Neural cell (in vitro differentiated cells): ENCODE measurements at regions not wholly inside any gene's neighbourhood (a gene's known extent, or its start where the extent isn't known, plus 50 kb on each side); places are given as distances from the start of the nearest gene placed in this dataset.

Experiments
- H2AFZ ChIP-seq: fragments of 200-600, 300-800 bp; sonication (generic), shearing (Covaris generic); 2 replicates; pipeline ENCODE4 v1.6.0; 2014; ENCODE audit warnings: low read depth, mild to moderate bottlenecking, antibody characterized with exemption, low read length, moderate library complexity
- H3F3A ChIP-seq: fragments of 200-600 bp; shearing (Covaris generic); 2 replicates; pipeline ENCODE4 v1.6.1; 2016; ENCODE audit warnings: mild to moderate bottlenecking, moderate library complexity, mixed read lengths, antibody characterized with exemption, low read length; ENCODE audit not compliant: insufficient read depth, poor library complexity, severe bottlenecking
- H3K27ac ChIP-seq: fragments of 200-600, 300-800 bp; sonication (generic), shearing (Covaris generic); 2 replicates; pipeline ENCODE4 v1.5.1; 2014; ENCODE audit warnings: mild to moderate bottlenecking, low read length, moderate library complexity
- H3K27me3 ChIP-seq: fragments of 300-800, 200-600 bp; sonication (generic), shearing (Covaris generic); 2 replicates; pipeline ENCODE4 v1.6.0; 2014; ENCODE audit warnings: mild to moderate bottlenecking, low read depth, low read length, moderate library complexity; ENCODE audit not compliant: insufficient read depth
- H3K36me3 ChIP-seq: fragments of 300-800, 200-600 bp; sonication (generic), shearing (Covaris generic); 2 replicates; pipeline ENCODE4 v1.5.1; 2014; ENCODE audit warnings: mild to moderate bottlenecking, antibody characterized with exemption, low read length, moderate library complexity; ENCODE audit not compliant: insufficient read depth
- H3K4me2 ChIP-seq: fragments of 300-800, 200-600 bp; sonication (generic), shearing (Covaris generic); 2 replicates; pipeline ENCODE4 v1.6.0; 2014; ENCODE audit warnings: mild to moderate bottlenecking, low read length
- H3K4me3 ChIP-seq: fragments of 300-800, 200-600 bp; sonication (generic), shearing (Covaris generic); 2 replicates; pipeline ENCODE4 v1.5.1; 2014; ENCODE audit warnings: mild to moderate bottlenecking, low read length, moderate library complexity
- H3K79me2 ChIP-seq: fragments of 200-600 bp; shearing (Covaris generic); replicated peaks from 2 replicates; pipeline ENCODE4 v1.6.0; 2014; ENCODE audit warnings: mild to moderate bottlenecking, low read length, moderate library complexity; ENCODE audit not compliant: insufficient read depth
- H3K9ac ChIP-seq: fragments of 300-800, 200-600 bp; sonication (generic), shearing (Covaris generic); 2 replicates; pipeline ENCODE4 v1.6.1; 2016; ENCODE audit warnings: mild to moderate bottlenecking, low read length, mixed read lengths
- H3K9me2 ChIP-seq: fragments of 200-600 bp; shearing (Covaris generic); 2 replicates; pipeline ENCODE4 v1.6.1; 2016; ENCODE audit warnings: mild to moderate bottlenecking, low read length, mixed read lengths; ENCODE audit not compliant: insufficient read depth
- H3K9me3 ChIP-seq: fragments of 200-600, 300-800 bp; sonication (generic), shearing (Covaris generic); 2 replicates; pipeline ENCODE4 v1.6.1; 2016; ENCODE audit warnings: mild to moderate bottlenecking, mixed run types, low read length, moderate library complexity, mixed read lengths
- H4K20me1 ChIP-seq: fragments of 200-600 bp; shearing (Covaris generic); 2 replicates; pipeline ENCODE4 v1.6.1; 2016; ENCODE audit warnings: mild to moderate bottlenecking, mixed run types; ENCODE audit not compliant: insufficient read depth
- EP300 ChIP-seq: fragments of 450-650 bp; conservative IDR thresholded peaks from 2 replicates; pipeline ENCODE4 v1.6.1; 2014; ENCODE audit warnings: antibody characterized with exemption, mild to moderate bottlenecking, moderate library complexity; ENCODE audit not compliant: poor library complexity, severe bottlenecking
- EZH2 ChIP-seq: fragments of 200-600, 300-800 bp; shearing (Covaris generic), sonication (generic); IDR thresholded peaks from 2 replicates; pipeline ENCODE4 v1.6.1; 2014; ENCODE audit warnings: antibody characterized with exemption, low read length, borderline replicate concordance, mild to moderate bottlenecking; ENCODE audit not compliant: insufficient read depth, poor library complexity, severe bottlenecking
- MXI1 ChIP-seq: fragments of 450-650 bp; conservative IDR thresholded peaks from 2 replicates; pipeline ENCODE4 v1.6.1; 2014; ENCODE audit warnings: antibody characterized with exemption, mild to moderate bottlenecking; ENCODE audit not compliant: poor library complexity, severe bottlenecking
- POLR2AphosphoS5 ChIP-seq: IDR thresholded peaks from 2 replicates; pipeline ENCODE4 v1.6.1; 2012
- RAD21 ChIP-seq: fragments of 450-650 bp; conservative IDR thresholded peaks from 2 replicates; pipeline ENCODE4 v1.6.1; 2014; ENCODE audit warnings: antibody characterized with exemption, mild to moderate bottlenecking, moderate library complexity
- REST ChIP-seq: IDR thresholded peaks from 2 replicates; pipeline ENCODE4 v1.6.1; 2012; ENCODE audit warnings: borderline replicate concordance
- SMC3 ChIP-seq: fragments of 450-650 bp; conservative IDR thresholded peaks from 2 replicates; pipeline ENCODE4 v1.6.1; 2014; ENCODE audit warnings: antibody characterized with exemption, mild to moderate bottlenecking, moderate library complexity; ENCODE audit not compliant: poor library complexity
- TAF1 ChIP-seq: IDR thresholded peaks from 2 replicates; pipeline ENCODE4 v1.6.1; 2012; ENCODE audit warnings: low read depth
- TF ChIP-seq, protein P1 (sequence below): fragments of 450-650 bp; IDR thresholded peaks from 2 replicates; pipeline ENCODE4 v1.5.1; 2014; ENCODE audit warnings: antibody characterized with exemption, mild to moderate bottlenecking, moderate library complexity; ENCODE audit not compliant: poor library complexity, severe bottlenecking

DNA sequence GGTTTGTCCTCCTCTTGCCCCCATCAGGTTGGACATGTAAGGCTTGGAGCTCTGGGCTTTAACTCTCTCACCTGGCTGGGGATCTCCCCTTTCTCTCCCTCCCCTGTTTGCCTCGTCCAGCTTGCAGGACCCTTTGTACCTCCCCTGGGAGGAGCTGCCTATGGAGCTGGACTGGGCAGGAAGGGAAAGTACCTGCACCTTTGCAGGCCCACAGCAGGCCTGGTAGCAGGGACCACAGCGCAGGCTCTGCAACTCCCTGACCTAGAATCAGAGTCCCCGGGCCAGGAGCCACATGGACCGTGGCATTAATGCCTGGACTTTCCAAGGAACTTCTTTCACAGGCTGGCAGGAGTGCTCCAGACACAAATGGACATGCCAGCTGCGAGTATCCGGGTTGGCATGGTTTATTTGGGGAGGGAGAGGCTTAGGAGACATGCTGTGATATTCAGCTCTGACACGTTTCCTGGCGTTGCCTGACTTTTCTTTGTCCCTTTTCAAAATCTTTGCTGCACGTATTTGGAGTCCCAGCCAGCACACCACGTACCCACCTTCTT is 268.5 kb upstream of the EXOC2 start:
- Histone ChIP-seq H3K4me2 (no peak overlapping the region), H3K9me2 (no peaks in the 10 kb centered on the region), H3K9me3 (no peaks in the 10 kb centered on the region), H4K20me1 (no peaks in the 10 kb centered on the region), H3K79me2 (no peaks in the 10 kb centered on the region), H3K9ac (no peak overlapping the region), H2AFZ (no peak overlapping the region), H3K27me3 (no peaks in the 10 kb centered on the region), H3K4me3 (no peak overlapping the region), H3K36me3 (no peaks in the 10 kb centered on the region), H3F3A (no peaks in the 10 kb centered on the region), H3K27ac (no peak overlapping the region)
- TF ChIP-seq RAD21 (no peak), MXI1 (no peak), SMC3 (no peak), EP300 (no peak), POLR2AphosphoS5 (no peak), REST (no peak), EZH2 (no peak), TAF1 (no peak)
- TF ChIP-seq, protein P1, sequence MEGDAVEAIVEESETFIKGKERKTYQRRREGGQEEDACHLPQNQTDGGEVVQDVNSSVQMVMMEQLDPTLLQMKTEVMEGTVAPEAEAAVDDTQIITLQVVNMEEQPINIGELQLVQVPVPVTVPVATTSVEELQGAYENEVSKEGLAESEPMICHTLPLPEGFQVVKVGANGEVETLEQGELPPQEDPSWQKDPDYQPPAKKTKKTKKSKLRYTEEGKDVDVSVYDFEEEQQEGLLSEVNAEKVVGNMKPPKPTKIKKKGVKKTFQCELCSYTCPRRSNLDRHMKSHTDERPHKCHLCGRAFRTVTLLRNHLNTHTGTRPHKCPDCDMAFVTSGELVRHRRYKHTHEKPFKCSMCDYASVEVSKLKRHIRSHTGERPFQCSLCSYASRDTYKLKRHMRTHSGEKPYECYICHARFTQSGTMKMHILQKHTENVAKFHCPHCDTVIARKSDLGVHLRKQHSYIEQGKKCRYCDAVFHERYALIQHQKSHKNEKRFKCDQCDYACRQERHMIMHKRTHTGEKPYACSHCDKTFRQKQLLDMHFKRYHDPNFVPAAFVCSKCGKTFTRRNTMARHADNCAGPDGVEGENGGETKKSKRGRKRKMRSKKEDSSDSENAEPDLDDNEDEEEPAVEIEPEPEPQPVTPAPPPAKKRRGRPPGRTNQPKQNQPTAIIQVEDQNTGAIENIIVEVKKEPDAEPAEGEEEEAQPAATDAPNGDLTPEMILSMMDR = no peak

DNA sequence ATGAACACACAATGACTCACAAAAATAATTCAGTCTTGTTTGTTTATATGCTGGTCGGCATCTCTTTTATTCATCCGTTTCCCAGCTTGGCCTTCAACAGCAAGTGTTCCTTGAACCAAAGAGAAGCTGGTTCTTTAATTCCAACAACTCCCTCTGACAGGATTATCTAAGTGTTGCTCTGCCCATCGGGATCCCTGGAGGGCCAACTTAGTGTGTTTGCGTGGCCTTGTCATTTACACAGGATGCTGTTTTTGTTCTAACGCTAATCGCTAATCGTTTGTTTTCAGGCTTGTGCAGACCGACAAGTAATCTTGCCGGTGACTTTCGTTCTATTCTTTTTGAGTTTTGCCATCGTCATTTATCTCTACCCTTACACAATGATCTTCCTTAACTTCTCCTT is 267.4 kb upstream of the EXOC2 start:
- H3K27me3 ChIP-seq = no peaks in the 10 kb centered on the region
- H3K9me2 ChIP-seq = no peaks in the 10 kb centered on the region
- no peak overlapping the region for H3K9ac ChIP-seq
- H3K9me3 ChIP-seq = no peaks in the 10 kb centered on the region
- no peaks in the 10 kb centered on the region for H4K20me1 ChIP-seq
- H3K27ac ChIP-seq = no peak overlapping the region
- H3K36me3 ChIP-seq = no peaks in the 10 kb centered on the region
- H3K79me2 ChIP-seq = no peaks in the 10 kb centered on the region
- no peak overlapping the region for H3K4me3 ChIP-seq
- no peaks in the 10 kb centered on the region for H3F3A ChIP-seq
- no peak overlapping the region for H3K4me2 ChIP-seq
- TF ChIP-seq EP300 = no peak
- TF ChIP-seq, protein P1 = no peak
- no peak for TF ChIP-seq POLR2AphosphoS5
- TF ChIP-seq TAF1 = no peak
- TF ChIP-seq EZH2 = no peak
- no peak for TF ChIP-seq MXI1
- TF ChIP-seq REST = no peak
- no peak for TF ChIP-seq SMC3
- no peak for TF ChIP-seq RAD21
- no peak overlapping the region for H2AFZ ChIP-seq
